ENCODE measurements at regions not wholly inside any gene's neighbourhood (a gene's known extent, or its start where the extent isn't known, plus 50 kb on each side); places are given as distances from the start of the nearest gene placed in this dataset.

GRCh38 chr13:60343978-60344377, 53.0 kb upstream of the TDRD3 start:
- TF ChIP-seq YY1 (IDR thresholded peaks at IDR 0.05; ENCODE audit: insufficient read depth, insufficient read length) (no peak), ZNF274 (IDR thresholded peaks at IDR 0.05; ENCODE audit: low read depth, low read length) (no peak)
